ENCODE measurements at regions not wholly inside any gene's neighbourhood (a gene's known extent, or its start where the extent isn't known, plus 50 kb on each side); places are given as distances from the start of the nearest gene placed in this dataset.

DNA sequence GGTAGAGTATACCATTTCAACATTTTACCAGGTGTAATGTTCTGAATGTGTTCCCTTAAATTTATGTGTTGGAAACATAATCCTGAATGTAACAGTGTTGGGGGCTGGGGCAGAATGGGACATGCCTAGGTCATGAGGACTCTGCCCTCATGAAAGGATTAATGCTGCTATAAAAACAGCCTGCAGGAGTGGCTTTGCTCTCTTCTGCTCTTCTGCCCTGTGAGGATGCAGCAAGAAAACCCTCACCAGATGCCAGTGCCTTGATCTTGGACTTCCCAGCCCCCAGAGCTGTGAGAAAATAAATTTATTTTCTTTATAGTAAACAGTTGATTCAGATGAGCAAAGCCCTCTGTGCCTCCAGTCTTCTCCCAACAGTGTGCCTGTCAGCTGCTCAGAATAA is 326.0 kb upstream of the ONECUT1 start:
- TF ChIP-seq, protein P1, sequence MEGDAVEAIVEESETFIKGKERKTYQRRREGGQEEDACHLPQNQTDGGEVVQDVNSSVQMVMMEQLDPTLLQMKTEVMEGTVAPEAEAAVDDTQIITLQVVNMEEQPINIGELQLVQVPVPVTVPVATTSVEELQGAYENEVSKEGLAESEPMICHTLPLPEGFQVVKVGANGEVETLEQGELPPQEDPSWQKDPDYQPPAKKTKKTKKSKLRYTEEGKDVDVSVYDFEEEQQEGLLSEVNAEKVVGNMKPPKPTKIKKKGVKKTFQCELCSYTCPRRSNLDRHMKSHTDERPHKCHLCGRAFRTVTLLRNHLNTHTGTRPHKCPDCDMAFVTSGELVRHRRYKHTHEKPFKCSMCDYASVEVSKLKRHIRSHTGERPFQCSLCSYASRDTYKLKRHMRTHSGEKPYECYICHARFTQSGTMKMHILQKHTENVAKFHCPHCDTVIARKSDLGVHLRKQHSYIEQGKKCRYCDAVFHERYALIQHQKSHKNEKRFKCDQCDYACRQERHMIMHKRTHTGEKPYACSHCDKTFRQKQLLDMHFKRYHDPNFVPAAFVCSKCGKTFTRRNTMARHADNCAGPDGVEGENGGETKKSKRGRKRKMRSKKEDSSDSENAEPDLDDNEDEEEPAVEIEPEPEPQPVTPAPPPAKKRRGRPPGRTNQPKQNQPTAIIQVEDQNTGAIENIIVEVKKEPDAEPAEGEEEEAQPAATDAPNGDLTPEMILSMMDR (IDR thresholded peaks at IDR 0.05; ENCODE audit: insufficient read depth, low read length, poor library complexity, severe bottlenecking): no peak
- no peak for TF ChIP-seq EZH2phosphoT487 (conservative IDR thresholded peaks at IDR 0.05; ENCODE audit: low read length)

Measured in SU-DHL-6 (cell line).